ES-I3 (cell line): ENCODE measurements at regions not wholly inside any gene's neighbourhood (a gene's known extent, or its start where the extent isn't known, plus 50 kb on each side); places are given as distances from the start of the nearest gene placed in this dataset.

ENCODE experiments used
- H3K36me3 ChIP-seq: 2 replicates; pipeline ENCODE4 v1.6.1; 2013; ENCODE audit warnings: mild to moderate bottlenecking, low read length, control low read depth, moderate library complexity; ENCODE audit not compliant: insufficient read depth
- H3K4me1 ChIP-seq: 2 replicates; pipeline ENCODE4 v1.6.1; 2013; ENCODE audit warnings: mild to moderate bottlenecking, control low read depth, low read length; ENCODE audit not compliant: insufficient read depth
- H3K9ac ChIP-seq: 2 replicates; pipeline ENCODE4 v1.6.1; 2013; ENCODE audit warnings: low read depth, mild to moderate bottlenecking, low read length, moderate library complexity
- H3K9me3 ChIP-seq: 2 replicates; pipeline ENCODE4 v1.6.1; 2013; ENCODE audit warnings: mild to moderate bottlenecking, low read length, moderate library complexity; ENCODE audit not compliant: control insufficient read depth, insufficient read depth

- Histone ChIP-seq H3K9me3 (no peaks in the 10 kb centered on the region), H3K36me3 (no peaks in the 10 kb centered on the region), H3K4me1 (peaks cover 15% of the 10 kb centered on the region), H3K9ac (no peak overlapping the region)
Measured at GRCh38 chr5:167546270-167546669, 745.2 kb upstream of the WWC1 start.

- Histone ChIP-seq H3K4me1 (peaks cover 18% of the 10 kb centered on the region), H3K9me3 (no peaks in the 10 kb centered on the region), H3K36me3 (no peaks in the 10 kb centered on the region), H3K9ac (no peak overlapping the region)
Measured at GRCh38 chr5:167552356-167552755, 739.1 kb upstream of the WWC1 start.

GRCh38 chr5:167553511-167553910 lies 737.9 kb upstream of the WWC1 start:
- H3K36me3 ChIP-seq = no peaks in the 10 kb centered on the region
- no peaks in the 10 kb centered on the region for H3K9me3 ChIP-seq
- H3K9ac ChIP-seq = no peak overlapping the region
- peaks cover 18% of the 10 kb centered on the region for H3K4me1 ChIP-seq

GRCh38 chr5:167554564-167555290 lies 736.7 kb upstream of the WWC1 start:
- no peaks in the 10 kb centered on the region for H3K9me3 ChIP-seq
- H3K9ac ChIP-seq = no peak overlapping the region
- no peaks in the 10 kb centered on the region for H3K36me3 ChIP-seq
- H3K4me1 ChIP-seq = peaks cover 11% of the 10 kb centered on the region; the same call in 1 of the 2 replicates

GRCh38 chr5:167555565-167556166 lies 735.8 kb upstream of the WWC1 start:
- H3K9me3 ChIP-seq = no peaks in the 10 kb centered on the region
- H3K36me3 ChIP-seq = no peaks in the 10 kb centered on the region
- no peak overlapping the region for H3K9ac ChIP-seq
- H3K4me1 ChIP-seq = 0 out of 2 replicates have a peak, but pooled peaks cover 11% of the 10 kb centered on the region

- H3K36me3 ChIP-seq = no peaks in the 10 kb centered on the region
- H3K9ac ChIP-seq = no peak overlapping the region
- H3K9me3 ChIP-seq = no peaks in the 10 kb centered on the region
- H3K4me1 ChIP-seq = peaks cover 24% of the 10 kb centered on the region
Measured at GRCh38 chr5:167557359-167557758, 734.1 kb upstream of the WWC1 start.

GRCh38 chr5:167561796-167562195 lies 729.6 kb upstream of the WWC1 start:
- Histone ChIP-seq H3K36me3 (no peaks in the 10 kb centered on the region), H3K9ac (no peak overlapping the region), H3K4me1 (peaks cover 18% of the 10 kb centered on the region), H3K9me3 (no peaks in the 10 kb centered on the region)

- Histone ChIP-seq H3K4me1 (peaks cover 18% of the 10 kb centered on the region), H3K9ac (no peak overlapping the region), H3K36me3 (no peaks in the 10 kb centered on the region)
Measured at GRCh38 chr5:167564275-167564674, 727.2 kb upstream of the WWC1 start.

GRCh38 chr5:167565189-167565954 lies 726.1 kb upstream of the WWC1 start:
- Histone ChIP-seq H3K9me3 (no peaks in the 10 kb centered on the region), H3K36me3 (no peaks in the 10 kb centered on the region), H3K9ac (no peak overlapping the region), H3K4me1 (peaks cover 24% of the 10 kb centered on the region)

More at GRCh38 chr5:167564275-167564674, 727.2 kb upstream of the WWC1 start:
- no peaks in the 10 kb centered on the region for H3K9me3 ChIP-seq

GRCh38 chr5:167570431-167570830 lies 721.0 kb upstream of the WWC1 start:
- Histone ChIP-seq H3K4me1 (peaks cover 41% of the 10 kb centered on the region), H3K9me3 (no peaks in the 10 kb centered on the region), H3K9ac (no peak overlapping the region), H3K36me3 (no peaks in the 10 kb centered on the region)

- Histone ChIP-seq H3K4me1 (peaks cover 43% of the 10 kb centered on the region), H3K36me3 (no peaks in the 10 kb centered on the region), H3K9ac (no peak overlapping the region), H3K9me3 (no peaks in the 10 kb centered on the region)
Measured at GRCh38 chr5:167571824-167572223, 719.6 kb upstream of the WWC1 start.

GRCh38 chr5:167573370-167574127 lies 717.9 kb upstream of the WWC1 start:
- H3K9me3 ChIP-seq = no peaks in the 10 kb centered on the region
- H3K4me1 ChIP-seq = peaks cover 51% of the 10 kb centered on the region
- H3K36me3 ChIP-seq = no peaks in the 10 kb centered on the region
- H3K9ac ChIP-seq = peak overlapping the region; percentile 71

GRCh38 chr5:167574464-167574863 lies 717.0 kb upstream of the WWC1 start:
- Histone ChIP-seq H3K9me3 (no peaks in the 10 kb centered on the region), H3K36me3 (no peaks in the 10 kb centered on the region), H3K4me1 (peaks cover 51% of the 10 kb centered on the region), H3K9ac (peak overlapping the region; percentile 71)

- no peaks in the 10 kb centered on the region for H3K9me3 ChIP-seq
- peaks cover 43% of the 10 kb centered on the region for H3K4me1 ChIP-seq
- H3K9ac ChIP-seq = no peak overlapping the region
- no peaks in the 10 kb centered on the region for H3K36me3 ChIP-seq
Measured at GRCh38 chr5:167575330-167575729, 716.1 kb upstream of the WWC1 start.
